HL-60/S4 treated with phorbol 12-myristate 13-acetate at 8.2 ng/mL for 4 days and 3 days (cell line): ENCODE measurements at regions not wholly inside any gene's neighbourhood (a gene's known extent, or its start where the extent isn't known, plus 50 kb on each side); places are given as distances from the start of the nearest gene placed in this dataset.
"Not testable (repeated sequence)": the region's sequence is repeated elsewhere in the genome, so short reads cannot be mapped to it uniquely, and the experiment has no call there.

Experiments
- in situ Hi-C: fragments of 300-500 bp; cut with MboI; formaldehyde crosslinking; loops from 2 replicates; pipeline ENCODE4 v1.15.0; 2022; ENCODE audit warnings: low sequenced_read_pairs

DNA sequence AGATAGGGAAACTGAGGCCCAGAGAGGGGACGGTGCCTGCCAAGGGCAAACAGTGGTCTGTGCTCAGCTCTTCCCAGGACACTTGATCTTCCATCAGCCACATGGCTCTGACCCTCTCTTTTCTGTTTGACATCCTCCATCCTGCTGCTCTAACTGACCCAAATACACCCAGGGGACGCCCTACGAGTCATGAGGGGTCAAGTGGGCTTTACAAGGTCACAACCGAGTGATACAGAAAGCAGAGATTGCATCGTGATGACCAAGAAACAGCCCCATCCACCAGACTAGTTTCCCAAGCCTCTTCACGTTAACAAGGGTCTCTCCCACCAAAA lies 131.2 kb upstream of the UNC5B start:
- in situ Hi-C loops: no loop called here

DNA sequence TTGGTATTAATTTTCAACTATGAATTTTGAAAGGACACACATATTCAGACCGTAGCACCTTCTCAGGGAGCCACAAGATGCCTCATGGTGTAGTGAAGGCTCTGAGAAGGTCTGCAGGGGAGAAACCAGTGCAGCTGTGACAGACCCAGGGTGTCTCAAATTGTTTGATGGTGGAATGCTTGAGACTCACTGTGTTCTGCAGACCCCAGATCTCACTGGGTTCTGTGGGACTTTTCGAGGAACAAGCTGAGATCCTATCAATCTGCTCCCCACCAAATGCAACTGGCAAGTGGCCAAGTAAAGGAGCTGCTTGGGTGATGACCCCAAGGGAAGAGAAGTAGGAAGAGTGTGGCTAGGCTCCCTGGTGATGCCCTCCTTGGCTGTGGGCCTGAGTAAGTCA lies 130.5 kb upstream of the UNC5B start:
- in situ Hi-C loops: no loop called here

DNA sequence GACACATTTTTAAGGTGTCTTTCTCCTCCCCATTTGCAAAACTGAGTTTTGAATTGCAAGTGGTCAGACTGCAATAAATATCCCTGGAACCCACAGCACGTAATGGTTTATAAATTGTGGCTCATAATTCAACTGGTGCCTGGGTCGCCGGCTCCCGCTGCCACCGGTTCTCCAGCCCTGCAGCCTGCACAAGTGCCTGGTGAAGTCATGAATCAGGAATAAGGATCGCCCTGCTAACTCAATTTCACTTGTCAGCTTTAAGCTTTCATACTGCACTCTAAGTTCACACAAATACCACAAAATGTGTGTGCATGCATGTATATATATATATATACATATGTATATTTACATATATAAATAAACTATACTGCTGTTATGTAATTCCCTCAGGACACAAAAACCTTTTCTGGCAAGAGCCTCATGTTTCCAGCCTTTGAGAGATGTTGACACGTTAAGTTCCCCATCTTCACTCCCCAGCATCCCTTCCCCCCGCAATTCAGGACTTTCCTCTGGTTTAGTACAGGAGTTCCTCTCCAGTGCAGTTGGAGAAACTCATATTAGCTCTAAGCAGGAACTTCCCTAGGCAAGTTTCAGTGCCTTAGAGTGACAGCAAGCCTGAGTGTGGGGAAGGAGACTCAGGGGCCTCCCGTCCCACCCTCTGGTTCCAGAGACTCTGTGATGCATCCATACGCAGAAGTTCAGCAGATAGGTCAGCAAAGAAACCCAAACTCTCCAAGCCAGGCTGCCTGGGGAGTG lies 129.2 kb upstream of the UNC5B start:
- in situ Hi-C loops: no loop called here

DNA sequence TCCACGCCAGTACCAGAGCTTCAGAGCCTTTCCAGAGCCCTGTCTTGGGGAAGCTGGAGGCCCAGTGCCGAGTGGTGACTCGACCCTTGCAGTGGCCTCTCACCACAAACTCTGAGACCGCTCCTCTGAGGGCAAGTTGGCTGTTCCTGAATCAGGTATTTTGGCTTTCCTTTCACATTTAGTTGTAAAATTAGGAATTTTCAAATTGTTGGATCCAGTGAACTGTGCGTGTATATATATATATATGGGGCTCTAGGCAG lies 128.7 kb upstream of the UNC5B start:
- in situ Hi-C loops: no loop called here

DNA sequence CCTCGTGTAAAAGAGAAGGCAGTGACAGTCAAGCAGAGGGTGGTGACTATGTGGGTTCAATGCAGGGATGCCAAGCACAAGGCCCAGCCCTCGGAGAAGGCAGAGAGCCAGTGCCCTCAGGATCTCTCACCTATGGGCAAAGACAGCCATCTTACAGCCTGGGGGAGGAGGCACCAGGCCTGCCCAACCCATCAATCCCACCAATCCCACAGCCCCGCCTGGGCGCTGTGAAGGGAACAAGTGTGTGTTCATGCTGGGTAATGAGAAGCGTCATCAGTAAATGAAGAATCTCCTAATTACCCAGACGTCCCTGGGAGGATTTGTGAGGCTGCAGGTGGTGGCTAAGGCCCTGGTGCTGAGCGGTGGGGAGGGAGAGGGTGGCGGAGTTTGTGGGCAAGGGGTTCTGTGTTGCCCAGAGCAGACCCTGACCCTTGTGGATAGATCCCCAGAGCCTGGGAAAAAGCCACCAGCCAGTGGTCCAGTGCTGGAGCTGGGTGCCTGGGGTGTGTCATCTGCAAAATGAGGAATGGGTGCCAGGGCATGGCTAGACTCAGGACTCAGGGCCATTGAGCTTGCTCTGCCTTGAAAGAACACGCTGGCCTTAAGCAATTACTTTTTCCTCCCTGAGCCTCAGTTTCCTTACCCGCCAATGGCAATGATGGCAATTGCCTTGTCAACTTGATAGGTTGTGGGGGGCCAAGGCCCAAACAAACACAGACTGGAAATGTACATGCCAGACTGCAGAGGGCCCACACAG lies 128.1 kb upstream of the UNC5B start:
- in situ Hi-C loops: no loop called here

DNA sequence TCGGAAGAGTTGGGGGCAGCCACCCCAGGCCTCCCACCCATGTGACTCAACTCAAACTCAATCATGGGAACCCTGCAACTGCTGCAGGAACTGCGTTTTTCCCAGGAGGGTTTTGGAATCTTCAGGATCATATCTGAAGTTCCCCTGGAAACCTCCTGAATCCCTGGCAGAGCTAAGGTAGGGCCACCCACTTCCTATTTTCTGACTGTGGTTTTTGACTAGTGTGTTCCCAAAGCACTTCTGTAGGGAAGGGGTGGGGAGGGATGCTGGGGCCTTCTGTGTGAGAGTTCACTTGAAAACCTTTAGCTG lies 127.6 kb upstream of the UNC5B start:
- in situ Hi-C loops: no loop called here

DNA sequence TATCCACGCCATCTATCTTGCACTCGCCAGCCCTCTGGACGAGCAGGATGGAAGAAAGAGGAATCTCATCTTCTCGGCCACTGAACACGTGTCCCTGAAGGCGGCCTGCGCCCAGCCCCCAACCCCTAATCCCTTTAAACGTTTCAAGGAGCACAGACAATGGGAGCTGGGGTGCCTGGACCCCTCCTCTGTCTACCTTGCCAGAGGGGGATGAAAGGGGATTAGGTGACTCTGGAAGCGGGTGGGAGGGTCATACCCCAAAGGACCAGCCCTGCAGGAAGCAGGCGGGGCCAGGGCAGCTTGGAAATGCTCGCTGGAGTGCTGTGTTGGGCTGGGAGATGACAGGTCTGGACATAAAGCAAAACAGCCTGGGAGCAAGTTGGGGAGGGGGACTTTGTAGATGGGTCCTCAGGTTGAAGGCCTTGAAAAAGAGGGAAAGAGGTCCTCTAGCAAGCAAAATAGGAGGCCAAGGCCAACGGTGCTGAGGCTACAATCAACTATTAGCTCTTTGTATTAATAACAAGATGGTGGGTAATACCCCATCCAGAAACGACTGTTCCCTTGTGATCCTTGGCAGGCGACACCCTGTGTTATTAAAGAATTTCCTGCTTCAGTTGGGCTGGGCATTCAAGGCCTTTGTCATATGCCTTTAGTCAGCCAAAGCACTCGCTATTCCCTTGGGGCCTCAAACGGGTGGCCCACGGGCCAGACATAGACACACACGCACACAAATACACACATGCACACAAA lies 126.5 kb upstream of the UNC5B start:
- in situ Hi-C loops: no loop called here

DNA sequence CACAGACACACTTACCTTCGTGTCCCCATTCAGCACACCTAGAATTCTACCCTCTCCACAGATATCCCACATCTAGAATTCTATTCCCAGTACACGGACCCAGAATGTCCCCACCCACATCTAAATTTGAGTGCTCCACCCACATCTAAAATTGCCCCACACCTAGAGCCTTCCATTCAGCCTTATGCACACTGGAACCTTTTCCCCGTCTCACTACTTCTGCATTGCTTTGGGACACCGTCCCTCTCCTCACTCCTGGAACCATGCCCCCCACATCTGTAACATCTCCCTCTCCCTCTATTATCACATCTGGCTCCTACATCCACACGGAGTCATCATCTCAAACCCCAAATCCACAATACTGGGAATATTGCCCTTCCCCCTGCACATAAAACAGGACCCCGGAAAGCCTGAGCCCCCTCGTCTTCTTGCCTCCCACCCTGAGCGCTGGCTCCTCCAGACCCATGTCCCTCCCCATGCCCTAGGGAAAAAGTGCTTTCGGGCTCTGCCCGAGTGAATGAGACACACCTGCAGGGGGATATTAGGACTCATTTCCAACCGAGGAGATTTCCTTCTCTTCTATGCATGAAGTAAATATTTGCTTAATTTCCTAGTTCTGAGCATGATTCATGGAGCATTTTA lies 125.8 kb upstream of the UNC5B start:
- in situ Hi-C loops: no loop called here

DNA sequence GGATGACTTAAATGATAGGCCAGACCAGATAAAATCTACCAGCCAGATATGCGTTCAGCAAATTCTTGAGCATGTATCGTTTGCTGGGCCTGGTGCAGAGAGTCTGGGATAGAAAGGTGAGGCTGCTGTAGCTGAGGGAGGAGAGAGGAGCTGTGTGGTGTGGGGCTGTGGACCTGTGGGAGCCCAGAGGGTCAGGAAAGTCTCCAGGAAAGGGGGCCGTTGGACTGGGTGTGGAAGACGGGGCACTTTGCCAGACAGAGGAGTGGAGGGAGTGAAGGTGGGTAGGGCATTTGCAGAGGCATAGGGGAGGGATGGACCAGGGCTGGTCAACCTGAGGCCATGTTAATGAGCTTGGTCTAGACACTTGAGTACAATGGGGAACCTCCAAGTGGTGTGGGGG lies 124.7 kb upstream of the UNC5B start:
- in situ Hi-C loops: no loop called here

DNA sequence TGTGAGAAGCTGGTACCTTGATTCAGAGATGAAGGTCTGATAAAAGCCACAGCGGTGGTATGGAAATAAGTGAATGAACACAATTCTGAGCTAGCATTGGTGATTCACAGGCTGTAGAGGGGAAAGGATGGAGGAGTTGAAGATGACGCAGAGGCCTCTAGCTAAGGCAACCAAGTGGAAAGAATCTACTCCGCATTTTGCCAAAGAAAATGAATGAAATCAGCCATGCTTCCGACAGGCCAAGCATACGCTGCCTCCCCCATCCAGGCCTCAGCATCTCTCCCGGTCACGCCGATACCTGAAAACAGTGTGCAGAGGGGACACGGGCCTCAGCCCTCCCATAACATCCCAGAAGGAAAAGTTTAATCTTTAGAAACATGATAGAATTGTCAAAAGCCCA lies 124.3 kb upstream of the UNC5B start:
- in situ Hi-C loops: no loop called here

DNA sequence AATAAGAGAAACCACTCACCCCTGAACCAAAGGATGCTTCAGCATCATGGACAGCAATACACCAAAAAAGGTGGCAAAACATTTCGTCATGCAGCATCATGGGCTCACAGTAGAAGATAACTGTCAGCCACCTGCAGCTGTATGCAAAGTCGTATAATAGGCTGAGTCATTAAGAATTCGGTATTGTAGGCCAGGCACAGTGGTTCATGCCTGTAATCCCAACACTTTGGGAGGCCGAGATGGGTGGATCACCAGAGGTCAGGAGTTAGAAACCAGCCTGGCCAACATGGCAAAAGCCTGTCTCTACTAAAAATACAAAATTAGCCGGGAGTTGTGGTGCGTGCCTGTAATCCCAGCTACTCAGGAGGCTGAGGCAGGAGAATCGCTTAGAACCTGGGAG lies 123.8 kb upstream of the UNC5B start:
- in situ Hi-C loops: not testable (repeated sequence)

DNA sequence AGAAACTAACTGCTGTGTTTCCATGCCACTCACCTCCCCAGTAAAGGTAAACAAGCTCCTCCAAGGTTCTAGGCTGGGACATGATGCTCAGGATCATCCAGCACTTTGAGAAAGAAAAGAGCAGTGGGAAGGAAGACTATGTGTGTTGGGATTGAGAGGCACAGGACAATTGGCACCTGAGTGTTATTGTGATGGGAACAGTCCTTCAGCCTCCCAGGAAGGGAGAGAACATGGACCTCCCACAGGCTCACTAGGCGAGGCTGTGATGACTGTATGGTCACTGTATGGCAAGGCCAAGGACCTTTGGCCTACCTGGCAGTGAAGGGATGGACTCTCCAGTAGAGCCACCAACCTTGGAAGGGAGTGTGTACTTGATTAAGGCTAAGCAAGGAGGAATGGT lies 123.2 kb upstream of the UNC5B start:
- in situ Hi-C loops: no loop called here

DNA sequence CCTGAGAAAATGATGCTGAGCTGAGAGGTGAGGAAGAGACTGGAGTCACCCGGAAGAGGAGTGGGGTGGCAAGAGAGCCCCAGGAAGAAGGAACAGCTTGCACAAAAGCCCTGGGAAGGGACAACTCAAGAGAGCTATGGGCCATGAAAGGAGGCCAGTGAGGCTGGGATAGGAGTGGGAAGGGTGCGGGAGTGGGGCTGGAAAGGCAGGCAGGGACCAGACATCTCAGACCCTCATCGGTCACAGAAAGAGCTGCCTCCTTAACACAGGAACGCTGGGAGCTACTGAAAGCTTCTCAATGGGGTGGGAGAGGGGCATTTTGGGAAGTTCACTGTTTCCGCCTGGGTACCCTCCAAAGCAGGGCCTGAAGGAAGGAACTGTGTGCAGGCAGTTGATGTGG lies 122.0 kb upstream of the UNC5B start:
- in situ Hi-C loops: no loop called here

DNA sequence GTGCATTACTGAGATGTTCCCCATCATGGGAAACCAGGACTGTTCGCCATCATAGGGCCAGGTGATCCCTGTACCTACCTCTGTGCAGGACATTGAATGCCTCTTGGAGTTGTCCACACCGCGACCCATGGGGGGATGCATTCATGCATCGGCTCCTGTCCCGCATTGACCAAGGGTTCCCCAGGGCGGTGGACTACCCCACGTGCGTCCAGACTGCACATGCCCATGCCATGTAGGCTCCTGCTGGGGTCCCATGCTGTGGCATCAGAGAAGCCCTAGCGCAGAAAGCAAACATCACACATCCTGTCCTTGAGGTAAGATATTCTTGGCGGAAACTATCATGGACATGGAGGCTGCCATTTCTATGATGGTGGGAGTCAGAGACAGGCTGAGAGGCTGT lies 121.6 kb upstream of the UNC5B start:
- in situ Hi-C loops: no loop called here

DNA sequence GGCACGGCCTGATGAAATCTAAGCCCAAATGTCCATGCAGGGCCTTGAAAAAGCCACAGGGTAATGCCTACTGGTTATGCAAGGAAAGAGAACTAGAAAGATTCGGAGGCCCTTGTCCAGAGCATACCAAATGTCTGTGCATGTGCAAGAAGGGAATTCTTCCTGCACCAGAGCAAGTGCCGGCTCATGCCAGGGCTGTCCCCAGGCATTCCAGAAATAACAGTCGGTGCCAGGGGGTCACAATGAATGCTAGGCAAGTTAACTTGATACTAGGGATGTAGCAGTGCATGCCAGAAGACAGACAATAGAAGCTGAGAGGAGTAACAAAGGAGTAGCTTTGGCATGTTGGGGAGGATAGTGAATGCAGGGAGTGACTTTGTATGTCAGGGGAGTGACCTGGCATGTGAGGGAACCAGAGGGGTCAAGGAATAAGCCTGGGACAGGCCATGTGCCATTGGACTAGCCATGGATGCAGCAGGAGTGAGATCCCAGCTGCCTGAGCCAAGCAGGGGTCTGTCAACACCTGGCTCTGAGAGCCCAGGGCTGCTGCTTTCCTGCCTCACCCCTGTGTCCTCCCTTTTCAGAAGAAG lies 119.5 kb upstream of the UNC5B start:
- in situ Hi-C loops: no loop called here

DNA sequence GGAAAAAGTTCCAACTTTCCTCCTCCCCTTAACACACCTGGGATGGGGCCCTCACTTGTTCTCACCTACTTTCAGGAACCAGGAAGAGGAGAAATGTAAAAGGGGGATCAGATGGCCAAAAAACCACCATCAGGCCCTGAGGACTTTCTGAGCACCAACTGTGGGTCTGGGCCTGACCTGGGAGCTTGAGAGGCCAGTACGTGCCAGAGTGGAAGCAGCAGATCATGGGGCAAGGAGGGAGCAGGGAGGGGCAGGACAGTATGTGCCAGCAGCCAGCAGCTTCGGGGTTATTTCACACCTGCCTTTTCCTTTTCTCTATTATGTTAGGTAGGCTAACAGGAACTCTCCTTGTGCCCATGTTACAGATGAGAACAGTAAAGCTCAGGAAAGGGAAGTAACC lies 118.8 kb upstream of the UNC5B start:
- in situ Hi-C loops: no loop called here

DNA sequence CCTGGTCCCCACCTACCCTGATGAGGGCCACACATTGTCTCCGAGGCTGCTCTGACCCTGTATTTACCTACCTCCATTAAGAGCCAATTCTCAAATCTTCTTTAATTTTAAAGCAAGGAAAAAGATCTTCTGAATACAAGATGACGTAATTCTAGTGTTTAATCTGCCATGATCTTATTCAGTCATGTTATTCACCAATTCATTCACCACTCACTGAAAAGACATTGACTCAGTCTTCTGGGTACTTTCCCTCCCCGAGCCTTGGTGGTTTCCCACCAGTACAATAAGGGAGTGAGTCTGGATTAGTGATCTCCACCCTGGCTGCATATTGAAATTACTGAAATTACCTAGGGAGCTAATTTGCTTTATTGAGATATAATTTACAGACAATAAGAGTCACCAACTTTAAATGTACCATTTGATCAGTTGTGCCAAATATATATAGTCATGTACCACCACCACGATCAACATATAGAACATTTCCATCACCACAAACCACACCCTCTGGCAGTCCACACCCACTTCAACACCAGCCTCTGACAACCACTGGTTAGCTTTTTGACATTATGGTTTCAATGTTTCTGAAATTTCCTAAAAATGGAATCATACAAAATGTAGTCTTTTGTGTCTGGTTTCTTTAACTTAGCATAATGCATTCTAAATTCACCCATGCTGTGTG lies 117.5 kb upstream of the UNC5B start:
- in situ Hi-C loops: no loop called here

DNA sequence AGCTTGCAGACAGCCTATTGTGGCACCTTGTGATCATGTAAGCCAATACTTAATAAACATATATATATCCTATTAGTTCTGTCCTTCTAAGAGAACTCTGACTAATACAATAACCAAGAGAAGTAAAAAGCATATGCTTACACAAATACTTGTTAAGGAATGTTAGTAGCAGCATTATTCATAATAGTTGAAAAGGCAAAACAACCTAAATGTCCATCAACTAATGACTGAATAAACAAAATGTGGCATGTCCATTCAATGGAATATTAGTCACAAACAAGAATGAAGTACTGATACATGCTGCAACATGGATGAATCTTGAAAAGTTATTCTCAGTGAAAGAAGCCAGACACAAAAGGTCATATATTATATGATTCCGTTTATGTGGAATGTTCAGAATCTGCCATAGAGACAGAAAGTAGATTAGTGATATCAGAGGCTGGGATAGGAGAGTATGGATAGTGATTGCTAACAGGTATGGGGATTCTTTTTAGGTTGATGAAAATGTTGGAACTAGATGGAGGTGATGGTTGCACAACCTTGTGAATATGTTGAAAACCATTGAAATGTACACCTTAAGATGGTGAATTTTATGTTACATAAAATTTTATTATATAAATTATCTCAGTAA lies 112.5 kb upstream of the UNC5B start:
- in situ Hi-C loops: no loop called here

DNA sequence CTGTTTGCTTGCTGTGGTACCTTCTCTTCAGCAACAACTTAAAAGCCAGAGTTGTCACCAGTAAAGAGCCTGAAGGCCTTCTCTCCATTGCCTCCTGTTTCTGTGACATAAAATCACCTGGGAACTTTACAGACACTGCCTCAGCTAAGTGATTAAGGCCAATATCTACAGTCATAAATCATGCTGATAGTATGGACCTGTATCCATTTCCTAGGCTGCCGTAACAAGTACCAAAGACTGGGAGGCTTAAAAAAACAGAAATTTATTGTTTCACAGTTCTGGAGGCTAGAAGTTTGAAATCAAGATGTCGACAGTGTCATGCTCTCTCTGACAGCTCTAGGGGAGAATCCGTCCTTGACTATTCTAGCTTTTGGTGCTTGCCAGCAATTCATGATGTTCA lies 108.4 kb upstream of the UNC5B start:
- in situ Hi-C loops: no loop called here

DNA sequence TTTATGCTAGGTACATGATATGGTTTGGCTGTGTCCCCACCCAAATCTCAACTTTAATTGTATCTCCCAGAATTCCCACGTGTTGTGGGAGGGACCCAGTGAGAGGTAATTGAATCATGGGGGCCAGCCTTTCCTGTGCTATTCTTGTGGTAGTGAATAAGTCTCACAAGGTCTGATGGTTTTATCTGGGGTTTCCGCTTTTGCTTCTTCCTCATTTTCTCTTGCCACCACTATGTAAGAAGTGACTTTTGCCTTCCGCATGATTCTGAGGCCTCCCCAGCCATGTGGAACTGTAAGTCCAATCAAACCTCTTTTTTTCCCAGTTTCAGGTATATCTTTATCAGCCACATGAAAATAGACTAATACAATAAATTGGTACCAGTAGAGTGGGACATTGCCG lies 106.2 kb upstream of the UNC5B start:
- in situ Hi-C loops: not testable (repeated sequence)

DNA sequence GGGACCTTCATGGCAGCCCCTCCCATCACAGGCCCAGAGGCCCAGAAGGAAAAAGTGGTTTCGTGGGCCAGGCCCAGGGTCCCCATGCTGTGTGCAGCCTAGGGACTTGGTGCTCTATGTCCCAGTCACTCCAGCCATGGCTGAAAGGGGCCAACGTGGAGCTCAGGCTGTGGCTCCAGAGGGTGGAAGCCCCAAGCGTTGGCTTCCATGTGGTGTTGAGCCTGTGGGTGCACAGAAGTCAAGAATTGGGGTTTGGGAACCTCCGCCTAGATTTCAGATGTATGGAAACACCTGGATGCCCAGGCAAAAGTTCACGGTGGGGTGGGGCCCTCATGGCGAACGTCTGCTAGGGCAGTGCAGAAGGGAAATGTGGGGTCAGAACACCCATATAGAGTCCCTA lies 105.3 kb upstream of the UNC5B start:
- in situ Hi-C loops: not testable (repeated sequence)
